ENCODE measurements at regions not wholly inside any gene's neighbourhood (a gene's known extent, or its start where the extent isn't known, plus 50 kb on each side); places are given as distances from the start of the nearest gene placed in this dataset.
"Not testable (repeated sequence)": the region's sequence is repeated elsewhere in the genome, so short reads cannot be mapped to it uniquely, and the experiment has no call there.

GRCh38 chr2:129570812-129571211 lies 408.7 kb upstream of the RAB6C start:
- TF ChIP-seq, protein P1, sequence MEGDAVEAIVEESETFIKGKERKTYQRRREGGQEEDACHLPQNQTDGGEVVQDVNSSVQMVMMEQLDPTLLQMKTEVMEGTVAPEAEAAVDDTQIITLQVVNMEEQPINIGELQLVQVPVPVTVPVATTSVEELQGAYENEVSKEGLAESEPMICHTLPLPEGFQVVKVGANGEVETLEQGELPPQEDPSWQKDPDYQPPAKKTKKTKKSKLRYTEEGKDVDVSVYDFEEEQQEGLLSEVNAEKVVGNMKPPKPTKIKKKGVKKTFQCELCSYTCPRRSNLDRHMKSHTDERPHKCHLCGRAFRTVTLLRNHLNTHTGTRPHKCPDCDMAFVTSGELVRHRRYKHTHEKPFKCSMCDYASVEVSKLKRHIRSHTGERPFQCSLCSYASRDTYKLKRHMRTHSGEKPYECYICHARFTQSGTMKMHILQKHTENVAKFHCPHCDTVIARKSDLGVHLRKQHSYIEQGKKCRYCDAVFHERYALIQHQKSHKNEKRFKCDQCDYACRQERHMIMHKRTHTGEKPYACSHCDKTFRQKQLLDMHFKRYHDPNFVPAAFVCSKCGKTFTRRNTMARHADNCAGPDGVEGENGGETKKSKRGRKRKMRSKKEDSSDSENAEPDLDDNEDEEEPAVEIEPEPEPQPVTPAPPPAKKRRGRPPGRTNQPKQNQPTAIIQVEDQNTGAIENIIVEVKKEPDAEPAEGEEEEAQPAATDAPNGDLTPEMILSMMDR (IDR thresholded peaks at IDR 0.05; ENCODE audit: extremely low read depth in 1 of 2, insufficient read depth in 1 of 2, low read depth in 1 of 2, low read length in 2 of 2): not testable (repeated sequence)
- TF ChIP-seq POLR2AphosphoS5 (IDR thresholded peaks at IDR 0.05; ENCODE audit: insufficient read depth, low read depth, low read length); POLR2A (IDR thresholded peaks at IDR 0.05; ENCODE audit: low read depth, low read length): not testable (repeated sequence)
